Astrocyte (in vitro differentiated cells and primary cell): ENCODE measurements at regions not wholly inside any gene's neighbourhood (a gene's known extent, or its start where the extent isn't known, plus 50 kb on each side); places are given as distances from the start of the nearest gene placed in this dataset.

Experiments
- EZH2 ChIP-seq: IDR thresholded peaks from 2 replicates; pipeline ENCODE4 v1.6.1; 2012; ENCODE audit warnings: mild to moderate bottlenecking, low read length, inconsistent platforms; ENCODE audit not compliant: insufficient read depth
- TF ChIP-seq, protein P1 (sequence below): IDR thresholded peaks from 2 replicates; pipeline ENCODE4 v1.5.1; 2011; ENCODE audit warnings: low read depth, mild to moderate bottlenecking, inconsistent platforms, low read length, moderate library complexity; ENCODE audit not compliant: insufficient read depth

DNA sequence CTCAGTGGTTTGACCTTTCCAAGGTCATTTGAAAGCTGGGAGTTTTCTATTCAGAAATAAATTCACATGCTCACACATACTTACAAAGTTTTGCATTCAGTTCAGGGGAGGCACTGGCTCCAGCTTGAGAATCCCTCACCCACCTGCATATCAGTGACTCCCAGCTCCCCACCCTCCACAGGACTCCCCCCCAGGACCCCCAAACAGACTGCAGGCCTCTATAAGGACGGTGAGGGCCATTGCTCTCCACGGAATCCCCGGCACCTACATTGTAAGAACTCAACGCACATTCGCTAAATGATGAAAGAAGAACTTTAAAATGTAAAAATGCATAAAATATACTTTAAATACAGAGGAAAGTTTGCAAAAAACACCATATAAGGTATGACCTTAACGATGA lies 97.2 kb upstream of the TEX51 start:
- TF ChIP-seq, protein P1, sequence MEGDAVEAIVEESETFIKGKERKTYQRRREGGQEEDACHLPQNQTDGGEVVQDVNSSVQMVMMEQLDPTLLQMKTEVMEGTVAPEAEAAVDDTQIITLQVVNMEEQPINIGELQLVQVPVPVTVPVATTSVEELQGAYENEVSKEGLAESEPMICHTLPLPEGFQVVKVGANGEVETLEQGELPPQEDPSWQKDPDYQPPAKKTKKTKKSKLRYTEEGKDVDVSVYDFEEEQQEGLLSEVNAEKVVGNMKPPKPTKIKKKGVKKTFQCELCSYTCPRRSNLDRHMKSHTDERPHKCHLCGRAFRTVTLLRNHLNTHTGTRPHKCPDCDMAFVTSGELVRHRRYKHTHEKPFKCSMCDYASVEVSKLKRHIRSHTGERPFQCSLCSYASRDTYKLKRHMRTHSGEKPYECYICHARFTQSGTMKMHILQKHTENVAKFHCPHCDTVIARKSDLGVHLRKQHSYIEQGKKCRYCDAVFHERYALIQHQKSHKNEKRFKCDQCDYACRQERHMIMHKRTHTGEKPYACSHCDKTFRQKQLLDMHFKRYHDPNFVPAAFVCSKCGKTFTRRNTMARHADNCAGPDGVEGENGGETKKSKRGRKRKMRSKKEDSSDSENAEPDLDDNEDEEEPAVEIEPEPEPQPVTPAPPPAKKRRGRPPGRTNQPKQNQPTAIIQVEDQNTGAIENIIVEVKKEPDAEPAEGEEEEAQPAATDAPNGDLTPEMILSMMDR: no peak
- no peak for TF ChIP-seq EZH2
